Endodermal cell (in vitro differentiated cells): ENCODE measurements at regions not wholly inside any gene's neighbourhood (a gene's known extent, or its start where the extent isn't known, plus 50 kb on each side); places are given as distances from the start of the nearest gene placed in this dataset.

Source experiments
- DNase-seq: peaks from one replicate; pipeline ENCODE4 v3.0.0-alpha.2; 2017
- H3K27ac ChIP-seq: 2 replicates; pipeline ENCODE4 v1.5.1; 2013; ENCODE audit warnings: mild to moderate bottlenecking, low read depth, low read length, moderate library complexity
- H3K27me3 ChIP-seq: 2 replicates; pipeline ENCODE4 v1.6.1; 2013; ENCODE audit warnings: mild to moderate bottlenecking, low read length, moderate library complexity; ENCODE audit not compliant: insufficient read depth, control insufficient read depth, poor library complexity, severe bottlenecking
- H3K36me3 ChIP-seq: 2 replicates; pipeline ENCODE4 v1.7.0; 2013; ENCODE audit warnings: mild to moderate bottlenecking, low read length, moderate library complexity; ENCODE audit not compliant: control insufficient read depth, insufficient read depth
- H3K4me1 ChIP-seq: one replicate; pipeline ENCODE4 v1.7.0; 2013; ENCODE audit warnings: low read length; ENCODE audit not compliant: control insufficient read depth, insufficient read depth
- H3K4me3 ChIP-seq: 2 replicates; pipeline ENCODE4 v1.5.1; 2013; ENCODE audit warnings: mild to moderate bottlenecking, low read length, moderate library complexity
- H3K9ac ChIP-seq: 2 replicates; pipeline ENCODE4 v1.6.1; 2013; ENCODE audit warnings: mild to moderate bottlenecking, low read length, moderate library complexity; ENCODE audit not compliant: poor library complexity, severe bottlenecking; ENCODE audit errors: extremely low read depth
- H3K9me3 ChIP-seq: 2 replicates; pipeline ENCODE4 v1.6.1; 2013; ENCODE audit warnings: mild to moderate bottlenecking, low read length, moderate library complexity; ENCODE audit not compliant: control insufficient read depth
- H3K27ac Mint-ChIP-seq: 2 replicates; pipeline ENCODE4 v1.8.0; 2020; ENCODE audit warnings: mixed read lengths
- H3K27me3 Mint-ChIP-seq: 2 replicates; pipeline ENCODE4 v1.8.0; 2021; ENCODE audit warnings: mild to moderate bottlenecking, mixed read lengths; ENCODE audit not compliant: insufficient read depth
- H3K36me3 Mint-ChIP-seq: 2 replicates; pipeline ENCODE4 v1.8.0; 2020; ENCODE audit warnings: low read depth, mixed read lengths
- H3K4me1 Mint-ChIP-seq: 2 replicates; pipeline ENCODE4 v1.8.0; 2020; ENCODE audit warnings: mixed read lengths
- H3K4me3 Mint-ChIP-seq: 2 replicates; pipeline ENCODE4 v1.8.0; 2020; ENCODE audit warnings: mild to moderate bottlenecking, moderate library complexity, mixed read lengths
- H3K9me3 Mint-ChIP-seq: 2 replicates; pipeline ENCODE4 v1.8.0; 2020; ENCODE audit warnings: mild to moderate bottlenecking, mixed read lengths
- CTCF ChIP-seq: fragments of 200-600 bp; sonication (generic); conservative IDR thresholded peaks from 2 replicates; pipeline ENCODE4 v1.5.0; 2021; ENCODE audit warnings: antibody characterized with exemption, mild to moderate bottlenecking
- WGBS, 2 experiments: methylation state at CpG; one replicate each; pipeline versions ENCODE4 v1.1.5 to v1.1.7; 2013; ENCODE audit warnings: missing lambda C conversion rate in 2 of 2, mixed read lengths in 1 of 2; ENCODE audit not compliant: insufficient coverage in 1 of 2, insufficient read length in 1 of 2; 5-methylcytosine and 5-hydroxymethylcytosine counted together

DNA sequence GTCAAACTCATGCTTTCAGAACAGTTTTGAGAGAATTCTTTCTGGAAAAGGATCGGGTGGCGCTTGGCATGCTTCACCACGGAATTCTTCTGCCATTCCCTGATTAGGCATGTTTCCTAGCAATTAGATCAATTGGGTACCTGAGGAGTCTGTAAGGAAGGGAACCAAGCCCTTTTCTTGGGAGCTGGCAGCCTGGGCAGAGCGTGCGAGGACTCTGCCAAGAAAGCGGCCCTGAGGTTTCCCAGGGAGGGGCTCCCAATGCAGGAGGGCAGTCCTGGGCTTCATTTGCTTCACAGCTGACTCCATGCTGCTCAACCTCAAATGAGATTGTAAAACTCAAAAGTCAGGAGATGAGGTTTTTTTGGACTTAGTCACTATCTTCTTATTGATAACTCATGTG, 60.3 kb downstream of the MYCN start:
- Histone ChIP-seq H3K27me3 (no peaks in the 10 kb centered on the region), H3K9ac (no peak overlapping the region), H3K4me3 (no peak overlapping the region), H3K27ac (no peak overlapping the region), H3K9me3 (peaks cover 8% of the 10 kb centered on the region), H3K36me3 (no peaks in the 10 kb centered on the region), H3K4me1 (no peaks in the 10 kb centered on the region)
- H3K9me3 Mint-ChIP-seq: peaks cover 5% of the 10 kb centered on the region
- no peak for TF ChIP-seq CTCF
- H3K27me3 Mint-ChIP-seq: peaks cover 6% of the 10 kb centered on the region
- no peak overlapping the region for H3K4me3 Mint-ChIP-seq
- no peak overlapping the region for H3K27ac Mint-ChIP-seq
- no peaks in the 10 kb centered on the region for H3K36me3 Mint-ChIP-seq
- H3K4me1 Mint-ChIP-seq: no peaks in the 10 kb centered on the region
- 93 to 100% methylated on average over 3 to 6 of the region's 6 CpGs for WGBS, 2 experiments
- DNase-seq: no peak

GRCh38 chr2:15999596-16000469, 59.5 kb downstream of the MYCN start:
- Histone ChIP-seq H3K9me3 (peaks cover 8% of the 10 kb centered on the region), H3K9ac (no peak overlapping the region), H3K27ac (no peak overlapping the region), H3K36me3 (no peaks in the 10 kb centered on the region), H3K27me3 (no peaks in the 10 kb centered on the region), H3K4me3 (no peak overlapping the region), H3K4me1 (no peaks in the 10 kb centered on the region)
- no peak overlapping the region for H3K4me3 Mint-ChIP-seq
- peaks cover 5% of the 10 kb centered on the region for H3K9me3 Mint-ChIP-seq
- DNase-seq: no peak
- WGBS, 2 experiments: 92 to 94% methylated on average over 10 to 11 of the region's 11 CpGs
- H3K4me1 Mint-ChIP-seq: peaks cover 1% of the 10 kb centered on the region
- H3K27me3 Mint-ChIP-seq: peaks cover 6% of the 10 kb centered on the region
- H3K36me3 Mint-ChIP-seq: no peaks in the 10 kb centered on the region
- no peak overlapping the region for H3K27ac Mint-ChIP-seq
- no peak for TF ChIP-seq CTCF

- no peak for TF ChIP-seq CTCF
- 90 to 95% methylated on average over 2 of the region's 2 CpGs for WGBS, 2 experiments
- no peak overlapping the region for H3K4me3 ChIP-seq
Observed at GRCh38 chr2:15997728-15998280, 57.5 kb downstream of the MYCN start.

More at GRCh38 chr2:15997728-15998280, 57.5 kb downstream of the MYCN start:
- Mint-ChIP-seq H3K4me3 (no peak overlapping the region), H3K27ac (no peak overlapping the region), H3K4me1 (peaks cover 2% of the 10 kb centered on the region), H3K27me3 (peaks cover 4% of the 10 kb centered on the region), H3K9me3 (peaks cover 5% of the 10 kb centered on the region), H3K36me3 (no peaks in the 10 kb centered on the region)
- Histone ChIP-seq H3K9me3 (peaks cover 7% of the 10 kb centered on the region), H3K9ac (no peak overlapping the region), H3K27ac (no peak overlapping the region), H3K36me3 (no peaks in the 10 kb centered on the region), H3K4me1 (no peaks in the 10 kb centered on the region), H3K27me3 (no peaks in the 10 kb centered on the region)
- no peak for DNase-seq
